ENCODE measurements at regions not wholly inside any gene's neighbourhood (a gene's known extent, or its start where the extent isn't known, plus 50 kb on each side); places are given as distances from the start of the nearest gene placed in this dataset.

GRCh38 chr1:29653034-29653810 lies 416.9 kb downstream of the PTPRU start:
- no peak overlapping the region for H3K4me3 ChIP-seq (ENCODE audit: low read depth, low read length)
- TF ChIP-seq CTCF (IDR thresholded peaks at IDR 0.05; ENCODE audit: borderline replicate concordance, insufficient read depth, low read depth, low read length): no peak

- TF ChIP-seq CTCF (IDR thresholded peaks at IDR 0.05; ENCODE audit: borderline replicate concordance, insufficient read depth, low read depth, low read length): no peak
- no peak overlapping the region for H3K4me3 ChIP-seq (ENCODE audit: low read depth, low read length)
These were observed 415.7 kb downstream of the PTPRU start for GRCh38 chr1:29651684-29652665.

GRCh38 chr1:29651246-29651645 lies 414.9 kb downstream of the PTPRU start:
- H3K4me3 ChIP-seq (ENCODE audit: low read depth, low read length): no peak overlapping the region
- no peak for TF ChIP-seq CTCF (IDR thresholded peaks at IDR 0.05; ENCODE audit: borderline replicate concordance, insufficient read depth, low read depth, low read length)

- H3K4me3 ChIP-seq (ENCODE audit: low read depth, low read length): no peak overlapping the region
These were observed 414.2 kb downstream of the PTPRU start for GRCh38 chr1:29650476-29650875.

GRCh38 chr1:29650041-29650400 lies 413.7 kb downstream of the PTPRU start:
- TF ChIP-seq CTCF (IDR thresholded peaks at IDR 0.05; ENCODE audit: borderline replicate concordance, insufficient read depth, low read depth, low read length): no peak

More at GRCh38 chr1:29650476-29650875, 414.2 kb downstream of the PTPRU start:
- no peak for TF ChIP-seq CTCF (IDR thresholded peaks at IDR 0.05; ENCODE audit: borderline replicate concordance, insufficient read depth, low read depth, low read length)

GRCh38 chr1:29649189-29650040 lies 413.1 kb downstream of the PTPRU start:
- TF ChIP-seq CTCF (IDR thresholded peaks at IDR 0.05; ENCODE audit: borderline replicate concordance, insufficient read depth, low read depth, low read length): no peak
- no peak overlapping the region for H3K4me3 ChIP-seq (ENCODE audit: low read depth, low read length)

More at GRCh38 chr1:29650041-29650400, 413.7 kb downstream of the PTPRU start:
- H3K4me3 ChIP-seq (ENCODE audit: low read depth, low read length): no peak overlapping the region

Measured in GM12875 (cell line).